Right atrium auricular region (tissue), 2 donors: ENCODE measurements at regions not wholly inside any gene's neighbourhood (a gene's known extent, or its start where the extent isn't known, plus 50 kb on each side); places are given as distances from the start of the nearest gene placed in this dataset.

ENCODE experiments used
- DNase-seq: peaks from one replicate; pipeline ENCODE4 v3.0.0-alpha.2; 2019; ENCODE audit warnings: low spot score
- H3K27ac ChIP-seq, 2 donors: fragments of 200-600 bp; sonication (generic); 1 replicate in 1 of 2; 2 replicates in 1 of 2; pipeline ENCODE4 v1.5.1; 2016 to 2019
- H3K27me3 ChIP-seq, 2 donors: fragments of 200-600 bp; sonication (generic); one replicate each; pipeline versions ENCODE4 v1.5.1 to v1.6.0; 2017 to 2019
- H3K36me3 ChIP-seq: fragments of 200-600 bp; sonication (generic); one replicate; pipeline ENCODE4 v1.5.1; 2016
- H3K4me1 ChIP-seq, 2 donors: fragments of 200-600 bp; sonication (generic); one replicate each; pipeline versions ENCODE4 v1.5.1 to v1.6.0; 2017 to 2019
- H3K4me3 ChIP-seq, 2 donors: fragments of 200-600 bp; sonication (generic); 1 replicate in 1 of 2; 2 replicates in 1 of 2; pipeline ENCODE4 v1.5.1; 2017 to 2019; ENCODE audit warnings: mild to moderate bottlenecking in 1 of 2, moderate library complexity in 1 of 2
- H3K9me3 ChIP-seq, 2 donors: fragments of 200-600 bp; sonication (generic); one replicate each; pipeline ENCODE4 v1.5.1; 2019
- TF ChIP-seq, protein P1 (sequence below), 2 donors: fragments of 200-600 bp; sonication (generic); IDR thresholded peaks; one replicate each; pipeline ENCODE4 v1.5.1; 2019; ENCODE audit warnings: antibody characterized with exemption in 2 of 2

GRCh38 chr4:104163820-104164219 is 330.9 kb downstream of the CXXC4 start:
- H3K4me3 ChIP-seq = no peak overlapping the region
- no peaks in the 10 kb centered on the region for H3K36me3 ChIP-seq
- no peaks in the 10 kb centered on the region for H3K9me3 ChIP-seq
- TF ChIP-seq, protein P1, sequence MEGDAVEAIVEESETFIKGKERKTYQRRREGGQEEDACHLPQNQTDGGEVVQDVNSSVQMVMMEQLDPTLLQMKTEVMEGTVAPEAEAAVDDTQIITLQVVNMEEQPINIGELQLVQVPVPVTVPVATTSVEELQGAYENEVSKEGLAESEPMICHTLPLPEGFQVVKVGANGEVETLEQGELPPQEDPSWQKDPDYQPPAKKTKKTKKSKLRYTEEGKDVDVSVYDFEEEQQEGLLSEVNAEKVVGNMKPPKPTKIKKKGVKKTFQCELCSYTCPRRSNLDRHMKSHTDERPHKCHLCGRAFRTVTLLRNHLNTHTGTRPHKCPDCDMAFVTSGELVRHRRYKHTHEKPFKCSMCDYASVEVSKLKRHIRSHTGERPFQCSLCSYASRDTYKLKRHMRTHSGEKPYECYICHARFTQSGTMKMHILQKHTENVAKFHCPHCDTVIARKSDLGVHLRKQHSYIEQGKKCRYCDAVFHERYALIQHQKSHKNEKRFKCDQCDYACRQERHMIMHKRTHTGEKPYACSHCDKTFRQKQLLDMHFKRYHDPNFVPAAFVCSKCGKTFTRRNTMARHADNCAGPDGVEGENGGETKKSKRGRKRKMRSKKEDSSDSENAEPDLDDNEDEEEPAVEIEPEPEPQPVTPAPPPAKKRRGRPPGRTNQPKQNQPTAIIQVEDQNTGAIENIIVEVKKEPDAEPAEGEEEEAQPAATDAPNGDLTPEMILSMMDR (IDR thresholded peaks at IDR 0.05) = no peak
- no peak for DNase-seq
- no peaks in the 10 kb centered on the region for H3K4me1 ChIP-seq
- H3K27ac ChIP-seq = no peak overlapping the region
- H3K27me3 ChIP-seq = no peaks in the 10 kb centered on the region

GRCh38 chr4:104146048-104146447 is 348.6 kb downstream of the CXXC4 start:
- Histone ChIP-seq H3K4me1 (no peaks in the 10 kb centered on the region), H3K27me3 (no peaks in the 10 kb centered on the region), H3K9me3 (no peaks in the 10 kb centered on the region), H3K27ac (no peak overlapping the region), H3K36me3 (no peaks in the 10 kb centered on the region), H3K4me3 (no peak overlapping the region)
- TF ChIP-seq, protein P1 (IDR thresholded peaks at IDR 0.05) = no peak
- DNase-seq = no peak

DNA sequence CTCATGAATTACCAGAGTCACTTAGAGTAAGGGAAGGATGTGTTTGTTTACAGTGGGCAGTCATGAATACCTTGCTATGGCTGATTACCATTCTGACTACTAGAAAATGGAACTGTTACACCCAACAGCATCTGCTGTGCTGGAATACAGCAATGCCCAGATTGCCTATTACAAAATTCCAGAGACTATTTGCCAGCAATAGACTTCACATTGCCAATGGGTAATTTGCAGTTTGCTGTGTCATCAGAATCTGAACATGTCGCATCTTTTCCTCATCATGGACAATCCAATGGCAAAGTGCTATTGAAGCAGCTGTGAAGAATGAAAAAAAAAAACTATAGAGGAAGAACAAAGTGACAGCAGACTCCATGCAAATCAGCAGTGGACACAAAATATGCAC is 356.6 kb downstream of the CXXC4 start:
- peaks cover 0 to 5% of the 10 kb centered on the region in 2 donors for H3K9me3 ChIP-seq
- no peak overlapping the region for H3K27ac ChIP-seq
- no peaks in the 10 kb centered on the region for H3K27me3 ChIP-seq
- no peaks in the 10 kb centered on the region for H3K36me3 ChIP-seq
- DNase-seq = no peak
- H3K4me1 ChIP-seq = no peaks in the 10 kb centered on the region
- H3K4me3 ChIP-seq = no peak overlapping the region
- TF ChIP-seq, protein P1 (IDR thresholded peaks at IDR 0.05) = no peak

- TF ChIP-seq, protein P1 (IDR thresholded peaks at IDR 0.05) = no peak
- H3K9me3 ChIP-seq = no peaks in the 10 kb centered on the region
- no peak for DNase-seq
- no peak overlapping the region for H3K4me3 ChIP-seq
- no peaks in the 10 kb centered on the region for H3K36me3 ChIP-seq
- H3K27ac ChIP-seq = no peak overlapping the region
- H3K4me1 ChIP-seq = no peaks in the 10 kb centered on the region
- H3K27me3 ChIP-seq = no peaks in the 10 kb centered on the region
Observed at GRCh38 chr4:104129243-104129642, 365.5 kb downstream of the CXXC4 start.

GRCh38 chr4:104128850-104129213 is 365.9 kb downstream of the CXXC4 start:
- DNase-seq = no peak
- TF ChIP-seq, protein P1 (IDR thresholded peaks at IDR 0.05) = no peak
- Histone ChIP-seq H3K9me3 (no peaks in the 10 kb centered on the region), H3K4me1 (no peaks in the 10 kb centered on the region), H3K27ac (no peak overlapping the region), H3K4me3 (no peak overlapping the region), H3K36me3 (no peaks in the 10 kb centered on the region), H3K27me3 (no peaks in the 10 kb centered on the region)

- no peak overlapping the region for H3K4me3 ChIP-seq
- TF ChIP-seq, protein P1 (IDR thresholded peaks at IDR 0.05) = no peak
- no peaks in the 10 kb centered on the region for H3K27me3 ChIP-seq
- DNase-seq = no peak
- no peak overlapping the region for H3K27ac ChIP-seq
- H3K9me3 ChIP-seq = no peaks in the 10 kb centered on the region
- H3K36me3 ChIP-seq = no peaks in the 10 kb centered on the region
- no peaks in the 10 kb centered on the region for H3K4me1 ChIP-seq
Observed at GRCh38 chr4:104128031-104128849, 366.5 kb downstream of the CXXC4 start.
